ENCODE measurements at regions not wholly inside any gene's neighbourhood (a gene's known extent, or its start where the extent isn't known, plus 50 kb on each side); places are given as distances from the start of the nearest gene placed in this dataset.

DNA sequence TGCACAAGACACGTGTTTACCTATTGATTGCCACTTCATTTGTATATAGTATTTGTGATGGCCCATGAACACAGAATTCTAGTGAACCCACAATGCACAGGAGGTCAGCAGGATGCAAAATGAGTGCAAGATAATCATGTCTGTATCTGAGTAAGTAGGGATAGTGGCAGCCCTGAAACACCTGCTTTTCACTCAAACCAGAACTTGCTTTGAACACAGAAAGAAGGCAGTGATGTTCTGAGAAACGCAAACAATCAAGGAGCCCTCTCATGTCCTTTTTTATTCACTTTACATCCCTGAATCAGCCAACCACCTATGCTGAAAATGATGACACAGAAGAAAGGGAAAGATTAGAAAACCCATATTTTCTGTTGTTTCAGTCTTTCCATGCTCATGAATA lies 170.4 kb upstream of the AVPR1A start:
- DNase-seq (no peak), ATAC-seq (ENCODE audit: low read depth) (no peak)
- H4K8ac ChIP-seq (ENCODE audit: low read depth in 2 of 2, low read length in 2 of 2), result no peak overlapping the region
- intact Hi-C loops (cut with micrococcal nuclease), result no loop called here
- no peak overlapping the region for H3K4me2 ChIP-seq (ENCODE audit: low read depth, low read length)
- TF ChIP-seq CHD1 (IDR thresholded peaks at IDR 0.05; ENCODE audit: low read depth, low read length), result no peak
- no peak for TF ChIP-seq RFX5 (IDR thresholded peaks at IDR 0.05; ENCODE audit: low read depth, low read length)
- TF ChIP-seq RAD21 (IDR thresholded peaks at IDR 0.05; ENCODE audit: low read length), result no peak
- TF ChIP-seq SMC3 (IDR thresholded peaks at IDR 0.05; ENCODE audit: low read depth, low read length), result no peak
- no peak for TF ChIP-seq FOS (IDR thresholded peaks at IDR 0.05; ENCODE audit: low read depth, low read length)
- TF ChIP-seq POLR2A (IDR thresholded peaks at IDR 0.05; ENCODE audit: low read depth, low read length), result no peak
- TF ChIP-seq MAFK (IDR thresholded peaks at IDR 0.05; ENCODE audit: low read depth, low read length), result no peak
- no peak for TF ChIP-seq CEBPB (IDR thresholded peaks at IDR 0.05; ENCODE audit: low read depth, low read length)
- TF ChIP-seq MXI1 (IDR thresholded peaks at IDR 0.05; ENCODE audit: borderline replicate concordance, low read depth, low read length), result no peak
- H3K79me1 ChIP-seq (ENCODE audit: low read depth in 1 of 2, low read length in 2 of 2), result no peaks in the 10 kb centered on the region
- no peaks in the 10 kb centered on the region for H3K36me3 ChIP-seq (ENCODE audit: control insufficient read depth, insufficient read depth, low read length)
- no peak overlapping the region for H2AK9ac ChIP-seq (replicated peaks; ENCODE audit: low read depth, low read length, poor library complexity)
- H2BK20ac ChIP-seq (ENCODE audit: low read depth, low read length), result no peak overlapping the region
- H3K18ac ChIP-seq (ENCODE audit: low read depth, low read length), result no peak overlapping the region
- no peak overlapping the region for H3K14ac ChIP-seq (replicated peaks; ENCODE audit: low read depth, low read length)
- no peak overlapping the region for H2AFZ ChIP-seq (replicated peaks; ENCODE audit: low read length, poor library complexity)
- H2AK5ac ChIP-seq (ENCODE audit: low read depth, low read length), result no peak overlapping the region
- dilution Hi-C loops (cut with HindIII; ENCODE audit: low sequenced_read_pairs, unreplicated experiment), result no loop called here
- no peak overlapping the region for H2BK5ac ChIP-seq (ENCODE audit: low read depth, low read length, poor library complexity, severe bottlenecking)
- no peak overlapping the region for H2BK15ac ChIP-seq (ENCODE audit: low read depth, low read length)
- BruUV-seq (replicated peaks), result no TSS peak
- no peak overlapping the region for H3K27ac ChIP-seq (ENCODE audit: insufficient read depth, low read length)
- H3K27me3 ChIP-seq (ENCODE audit: control insufficient read depth, insufficient read depth, low read length), result no peaks in the 10 kb centered on the region
- in situ Hi-C loops (cut with MboI; ENCODE audit: low sequenced_read_pairs), result no loop called here
- WGBS, 2 experiments (ENCODE audit: extremely low coverage in 2 of 2, insufficient read length in 1 of 2), result no CpG with 5 or more reads among the region's 2 CpGs
- H4K91ac ChIP-seq (ENCODE audit: insufficient read depth, low read depth, low read length), result no peak overlapping the region
- POLR2A ChIA-PET (ENCODE audit: unreplicated experiment), result no interaction called here
- no peak overlapping the region for H3K4me3 ChIP-seq (ENCODE audit: insufficient read depth, low read depth, low read length)
- no peaks in the 10 kb centered on the region for H3K4me1 ChIP-seq (ENCODE audit: control insufficient read depth, insufficient read depth, low read length)
- no peak overlapping the region for H2BK120ac ChIP-seq (ENCODE audit: low read depth, low read length)
- H4K5ac ChIP-seq (ENCODE audit: low read depth, low read length), result no peak overlapping the region
- H3K23ac ChIP-seq (ENCODE audit: low read depth, low read length), result no peak overlapping the region
- H3K9me3 ChIP-seq (ENCODE audit: control insufficient read depth, insufficient read depth, low read length), result no peaks in the 10 kb centered on the region
- CTCF ChIA-PET, result no interaction called here
- H4K20me1 ChIP-seq (ENCODE audit: insufficient read depth, low read length), result no peaks in the 10 kb centered on the region
- H3K56ac ChIP-seq (ENCODE audit: extremely low read depth, insufficient read depth, low read length), result no peak overlapping the region
- H3K9me1 ChIP-seq (ENCODE audit: insufficient read depth, low read length), result no peaks in the 10 kb centered on the region
- H3K4ac ChIP-seq (ENCODE audit: low read depth, low read length), result no peak overlapping the region
- no peak overlapping the region for H3K9ac ChIP-seq (ENCODE audit: low read depth, low read length)
